CD4-positive, alpha-beta memory T cell (primary cell): ENCODE measurements at regions not wholly inside any gene's neighbourhood (a gene's known extent, or its start where the extent isn't known, plus 50 kb on each side); places are given as distances from the start of the nearest gene placed in this dataset.

Experiments
- CTCF ChIA-PET: fragments of 350-600 bp; sonication (Branson Sonifier 250); formaldehyde crosslinking; loops from one replicate; lab custom pipeline; 2021; ENCODE audit warnings: inconsistent platforms; ENCODE audit not compliant: partially characterized antibody; lab: Charles Lee
- POLR2A ChIA-PET: fragments of 350-600 bp; sonication (Branson Sonifier 250); formaldehyde crosslinking; loops from one replicate; lab custom pipeline; 2021; ENCODE audit not compliant: partially characterized antibody; lab: Charles Lee
- DNase-seq, 5 donors: peaks; one replicate each; pipeline versions ENCODE4 v3.0.0 to v3.0.0-alpha.2; 2020 to 2022; ENCODE audit warnings: mixed read lengths in 1 of 5
- H3K27ac ChIP-seq: one replicate; pipeline ENCODE4 v1.7.0; 2013; ENCODE audit warnings: low read depth, low read length
- H3K27me3 ChIP-seq: 2 replicates; pipeline ENCODE4 v1.7.0; 2013; ENCODE audit warnings: mild to moderate bottlenecking, low read length, moderate library complexity; ENCODE audit not compliant: insufficient read depth
- H3K36me3 ChIP-seq: 2 replicates; pipeline ENCODE4 v1.7.0; 2013; ENCODE audit warnings: mild to moderate bottlenecking, low read length, moderate library complexity; ENCODE audit not compliant: insufficient read depth
- H3K4me1 ChIP-seq: 2 replicates; pipeline ENCODE4 v1.7.0; 2013; ENCODE audit warnings: mild to moderate bottlenecking, low read length, moderate library complexity; ENCODE audit not compliant: insufficient read depth
- H3K4me3 ChIP-seq, 2 donors: one replicate each; pipeline ENCODE4 v1.7.0; 2013; ENCODE audit warnings: low read length in 2 of 2, mild to moderate bottlenecking in 1 of 2
- H3K9me3 ChIP-seq, 2 donors: one replicate each; pipeline ENCODE4 v1.7.0; 2013; ENCODE audit warnings: low read length in 2 of 2, control low read depth in 1 of 2; ENCODE audit not compliant: control insufficient read depth in 1 of 2
- H3K27ac Mint-ChIP-seq, 7 donors: one replicate each; pipeline ENCODE4 v1.8.0; 2020 to 2021; ENCODE audit warnings: mixed read lengths in 7 of 7, mild to moderate bottlenecking in 6 of 7, inconsistent platforms in 3 of 7, moderate library complexity in 3 of 7
- H3K27me3 Mint-ChIP-seq, 2 donors: one replicate each; pipeline ENCODE4 v1.8.0; 2020 to 2021; ENCODE audit warnings: mixed read lengths in 2 of 2
- H3K36me3 Mint-ChIP-seq, 2 donors: one replicate each; pipeline ENCODE4 v1.8.0; 2020 to 2021; ENCODE audit warnings: mixed read lengths in 2 of 2, inconsistent platforms in 1 of 2, mild to moderate bottlenecking in 1 of 2
- H3K4me1 Mint-ChIP-seq, 4 donors: one replicate each; pipeline ENCODE4 v1.8.0; 2020 to 2021; ENCODE audit warnings: mixed read lengths in 4 of 4, mild to moderate bottlenecking in 1 of 4
- H3K4me3 Mint-ChIP-seq, 8 donors: one replicate each; pipeline ENCODE4 v1.8.0; 2020 to 2021; ENCODE audit warnings: mixed read lengths in 8 of 8, mild to moderate bottlenecking in 7 of 8, moderate library complexity in 6 of 8, inconsistent platforms in 3 of 8
- H3K9me3 Mint-ChIP-seq, 8 donors: one replicate each; pipeline ENCODE4 v1.8.0; 2020 to 2021; ENCODE audit warnings: mixed read lengths in 8 of 8, mild to moderate bottlenecking in 5 of 8, inconsistent platforms in 3 of 8, moderate library complexity in 1 of 8
- intact Hi-C: fragments of 100-400 bp; cut with micrococcal nuclease; formaldehyde crosslinking; loops from one replicate; pipeline ENCODE4 v1.15.1; 2023

DNA sequence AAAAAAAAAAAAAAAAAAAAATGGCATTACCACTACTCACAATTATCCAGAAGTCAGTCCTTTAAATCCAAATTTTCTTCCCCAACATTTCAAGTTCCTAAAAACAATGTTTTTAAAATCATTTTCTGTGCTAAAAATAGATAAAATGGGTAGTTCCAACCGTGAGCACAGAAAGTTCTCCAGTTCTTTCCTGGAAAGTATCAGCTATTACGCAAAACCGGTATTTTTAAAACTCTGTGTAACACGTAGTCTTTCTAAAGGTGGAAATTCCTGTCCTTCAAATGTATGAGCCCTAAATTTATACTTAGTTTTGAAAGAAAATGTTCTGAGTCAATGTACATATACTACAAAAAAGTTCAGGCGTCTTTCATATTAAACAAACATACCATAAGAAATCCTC lies 83.5 kb upstream of the SCAF8 start:
- no peak for DNase-seq
- Mint-ChIP-seq H3K27me3 (no peaks in the 10 kb centered on the region), H3K4me3 (no peak overlapping the region), H3K27ac (no peak overlapping the region), H3K4me1 (peaks cover 0 to 2% (median 0%) of the 10 kb centered on the region in 4 donors), H3K36me3 (no peaks in the 10 kb centered on the region), H3K9me3 (no peaks in the 10 kb centered on the region)
- Histone ChIP-seq H3K27me3 (no peaks in the 10 kb centered on the region), H3K9me3 (no peaks in the 10 kb centered on the region), H3K4me1 (no peaks in the 10 kb centered on the region), H3K27ac (no peak overlapping the region), H3K36me3 (no peaks in the 10 kb centered on the region), H3K4me3 (no peak overlapping the region)
- ChIA-PET CTCF (interaction anchor here (0.8 kb wide), 1 partner anchor 19 kb away, joined by 4 read pairs; no protein-coding TSS in a partner anchor), POLR2A (no interaction called here)
- intact Hi-C loops: no loop called here

- Mint-ChIP-seq H3K4me1 (peaks cover 0 to 2% (median 0%) of the 10 kb centered on the region in 4 donors), H3K27me3 (no peaks in the 10 kb centered on the region), H3K4me3 (no peak overlapping the region), H3K27ac (no peak overlapping the region), H3K9me3 (no peaks in the 10 kb centered on the region), H3K36me3 (no peaks in the 10 kb centered on the region)
- intact Hi-C loops: no loop called here
- no peak overlapping the region for H3K27ac ChIP-seq
- ChIA-PET CTCF (interaction anchor here (0.8 kb wide), 1 partner anchor 20 kb away, joined by 4 read pairs; no protein-coding TSS in a partner anchor), POLR2A (no interaction called here)
- H3K4me3 ChIP-seq: no peak overlapping the region
- no peaks in the 10 kb centered on the region for H3K36me3 ChIP-seq
- H3K4me1 ChIP-seq: no peaks in the 10 kb centered on the region
- DNase-seq: no peak
- H3K27me3 ChIP-seq: no peaks in the 10 kb centered on the region
- H3K9me3 ChIP-seq: no peaks in the 10 kb centered on the region
Measured at GRCh38 chr6:154650351-154650750, 82.9 kb upstream of the SCAF8 start.

DNA sequence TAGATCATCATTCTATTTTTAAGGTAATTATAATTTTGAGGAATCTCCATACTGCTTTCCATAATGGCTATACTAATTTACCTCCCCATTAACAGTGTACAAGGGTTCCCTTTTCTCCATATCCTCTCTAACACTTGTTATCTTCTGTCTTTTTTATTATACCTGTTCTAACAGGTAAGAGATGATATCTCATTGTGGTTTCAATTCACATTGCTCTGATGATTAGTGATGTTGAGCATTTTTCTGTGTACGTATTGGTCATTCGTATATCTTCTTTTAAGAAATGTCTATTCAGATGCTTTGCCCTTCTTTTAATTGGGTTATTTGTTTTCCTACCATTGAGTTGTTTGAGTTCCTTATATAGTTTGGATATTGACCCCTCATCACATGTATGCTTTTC lies 81.6 kb upstream of the SCAF8 start:
- H3K4me1 Mint-ChIP-seq: peaks cover 0 to 2% (median 0%) of the 10 kb centered on the region in 4 donors
- DNase-seq: no peak
- H3K9me3 Mint-ChIP-seq: no peaks in the 10 kb centered on the region
- ChIA-PET POLR2A (no interaction called here), CTCF (no interaction called here)
- Histone ChIP-seq H3K4me3 (no peak overlapping the region), H3K27me3 (no peaks in the 10 kb centered on the region), H3K9me3 (no peaks in the 10 kb centered on the region), H3K4me1 (no peaks in the 10 kb centered on the region), H3K36me3 (no peaks in the 10 kb centered on the region), H3K27ac (no peak overlapping the region)
- no peaks in the 10 kb centered on the region for H3K27me3 Mint-ChIP-seq
- no peaks in the 10 kb centered on the region for H3K36me3 Mint-ChIP-seq
- intact Hi-C loops: no loop called here
- no peak overlapping the region for H3K27ac Mint-ChIP-seq
- H3K4me3 Mint-ChIP-seq: no peak overlapping the region

DNA sequence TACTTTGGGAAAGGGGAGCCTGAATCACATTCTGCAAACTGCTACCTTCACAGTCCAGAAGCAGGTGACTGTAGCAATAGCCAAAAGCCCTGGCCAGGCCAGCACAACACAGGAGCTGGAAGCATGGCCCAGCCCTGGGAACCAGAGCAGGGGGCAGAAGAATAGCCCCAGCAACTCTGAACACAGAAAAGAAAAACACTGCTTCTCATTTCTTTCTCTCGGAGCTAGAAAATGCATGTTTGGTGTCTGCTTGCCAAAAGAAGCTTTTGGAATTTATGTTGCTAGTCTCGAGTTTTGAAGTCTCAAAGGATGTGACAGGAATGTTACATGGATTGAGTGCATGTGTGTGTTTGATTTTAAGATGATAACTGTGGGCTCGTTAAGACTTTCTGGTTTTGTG lies 79.8 kb upstream of the SCAF8 start:
- no peak for DNase-seq
- H3K4me1 Mint-ChIP-seq: peaks cover 0 to 2% (median 0%) of the 10 kb centered on the region in 4 donors
- H3K4me1 ChIP-seq: no peaks in the 10 kb centered on the region
- H3K27me3 Mint-ChIP-seq: peaks cover 0 to 1% of the 10 kb centered on the region in 2 donors
- H3K27ac ChIP-seq: no peak overlapping the region
- CTCF ChIA-PET: no interaction called here
- no peaks in the 10 kb centered on the region for H3K9me3 Mint-ChIP-seq
- no peak overlapping the region for H3K4me3 Mint-ChIP-seq
- POLR2A ChIA-PET: no interaction called here
- H3K36me3 ChIP-seq: no peaks in the 10 kb centered on the region
- no peaks in the 10 kb centered on the region for H3K9me3 ChIP-seq
- intact Hi-C loops: no loop called here
- H3K36me3 Mint-ChIP-seq: no peaks in the 10 kb centered on the region
- H3K27ac Mint-ChIP-seq: no peak overlapping the region
- H3K4me3 ChIP-seq: no peak overlapping the region
- H3K27me3 ChIP-seq: no peaks in the 10 kb centered on the region

GRCh38 chr6:154653853-154654252 lies 79.4 kb upstream of the SCAF8 start:
- intact Hi-C loops: no loop called here
- no peaks in the 10 kb centered on the region for H3K4me1 ChIP-seq
- H3K27me3 Mint-ChIP-seq: peaks cover 0 to 1% of the 10 kb centered on the region in 2 donors
- no peaks in the 10 kb centered on the region for H3K9me3 ChIP-seq
- H3K27ac Mint-ChIP-seq: no peak overlapping the region
- no peak overlapping the region for H3K4me3 ChIP-seq
- no peaks in the 10 kb centered on the region for H3K36me3 ChIP-seq
- no peak overlapping the region for H3K27ac ChIP-seq
- POLR2A ChIA-PET: no interaction called here
- H3K9me3 Mint-ChIP-seq: no peaks in the 10 kb centered on the region
- CTCF ChIA-PET: no interaction called here
- no peak for DNase-seq
- H3K36me3 Mint-ChIP-seq: no peaks in the 10 kb centered on the region
- H3K4me3 Mint-ChIP-seq: no peak overlapping the region
- peaks cover 0 to 2% (median 0%) of the 10 kb centered on the region in 4 donors for H3K4me1 Mint-ChIP-seq
- no peaks in the 10 kb centered on the region for H3K27me3 ChIP-seq

DNA sequence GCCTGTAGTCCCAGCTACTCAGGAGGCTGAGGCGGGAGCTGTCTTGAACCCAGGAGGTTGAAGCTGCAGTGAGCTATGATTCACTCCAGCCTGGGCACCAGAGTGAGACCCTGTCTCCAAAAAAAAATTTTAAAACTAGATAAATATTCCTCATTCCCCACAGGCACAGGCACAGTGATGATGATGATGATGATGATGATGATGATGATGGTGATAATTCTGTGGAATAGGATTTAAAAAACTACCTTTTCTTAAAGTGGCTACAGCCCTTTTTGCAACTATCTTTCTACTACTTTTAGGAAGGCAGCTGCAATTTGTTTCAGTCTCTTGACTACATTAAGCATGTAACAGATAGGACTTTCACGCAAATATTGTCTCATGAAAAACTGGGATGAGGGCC lies 76.6 kb upstream of the SCAF8 start:
- Mint-ChIP-seq H3K9me3 (no peaks in the 10 kb centered on the region), H3K4me1 (peaks cover 0 to 2% (median 0%) of the 10 kb centered on the region in 4 donors), H3K27ac (no peak overlapping the region), H3K4me3 (no peak overlapping the region), H3K27me3 (peaks cover 1 to 6% of the 10 kb centered on the region in 2 donors), H3K36me3 (no peaks in the 10 kb centered on the region)
- Histone ChIP-seq H3K36me3 (no peaks in the 10 kb centered on the region), H3K27ac (no peak overlapping the region), H3K9me3 (no peaks in the 10 kb centered on the region), H3K4me1 (no peaks in the 10 kb centered on the region), H3K27me3 (no peaks in the 10 kb centered on the region), H3K4me3 (no peak overlapping the region)
- no peak for DNase-seq
- ChIA-PET POLR2A (no interaction called here), CTCF (no interaction called here)
- intact Hi-C loops: no loop called here

DNA sequence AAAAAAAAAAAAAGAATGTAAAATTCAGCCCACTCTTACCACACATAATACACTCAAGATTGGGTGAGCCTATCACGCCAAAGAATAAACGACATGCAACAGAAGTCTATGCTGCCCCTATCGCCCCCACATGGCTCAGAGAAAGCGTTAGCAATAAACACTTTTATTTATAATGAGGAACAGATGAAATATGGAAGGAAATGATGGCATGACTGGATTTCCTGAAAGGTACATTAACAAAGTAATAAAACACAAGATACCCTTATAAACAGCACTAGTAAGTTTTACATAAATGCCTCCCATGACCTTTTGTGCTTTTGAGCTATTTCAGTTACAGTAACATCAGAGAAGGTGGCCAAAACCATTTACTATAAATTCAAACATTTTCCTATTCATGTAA lies 71.4 kb upstream of the SCAF8 start:
- DNase-seq: no peak
- no peak overlapping the region for H3K27ac Mint-ChIP-seq
- H3K4me1 Mint-ChIP-seq: no peaks in the 10 kb centered on the region
- intact Hi-C loops: no loop called here
- Histone ChIP-seq H3K27me3 (no peaks in the 10 kb centered on the region), H3K9me3 (no peaks in the 10 kb centered on the region), H3K36me3 (no peaks in the 10 kb centered on the region), H3K4me3 (no peak overlapping the region), H3K27ac (no peak overlapping the region), H3K4me1 (no peaks in the 10 kb centered on the region)
- H3K36me3 Mint-ChIP-seq: no peaks in the 10 kb centered on the region
- H3K27me3 Mint-ChIP-seq: peaks cover 5 to 6% of the 10 kb centered on the region in 2 donors
- ChIA-PET CTCF (interaction anchor here (0.9 kb wide), 1 partner anchor 14 kb away, joined by 3 read pairs; no protein-coding TSS in a partner anchor), POLR2A (no interaction called here)
- H3K9me3 Mint-ChIP-seq: peaks cover 0 to 2% (median 0%) of the 10 kb centered on the region in 8 donors
- no peak overlapping the region for H3K4me3 Mint-ChIP-seq

GRCh38 chr6:154664287-154664686 lies 68.9 kb upstream of the SCAF8 start:
- H3K27ac Mint-ChIP-seq: no peak overlapping the region
- no peaks in the 10 kb centered on the region for H3K4me1 Mint-ChIP-seq
- POLR2A ChIA-PET: no interaction called here
- no peak for DNase-seq
- H3K27me3 ChIP-seq: no peaks in the 10 kb centered on the region
- no peak overlapping the region for H3K27ac ChIP-seq
- no peak overlapping the region for H3K4me3 ChIP-seq
- intact Hi-C loops: no loop called here
- H3K27me3 Mint-ChIP-seq: peaks cover 4 to 6% of the 10 kb centered on the region in 2 donors
- no peaks in the 10 kb centered on the region for H3K36me3 ChIP-seq
- H3K4me1 ChIP-seq: no peaks in the 10 kb centered on the region
- peaks cover 0 to 2% (median 0%) of the 10 kb centered on the region in 8 donors for H3K9me3 Mint-ChIP-seq
- no peak overlapping the region for H3K4me3 Mint-ChIP-seq
- CTCF ChIA-PET: no interaction called here
- H3K9me3 ChIP-seq: no peaks in the 10 kb centered on the region
- H3K36me3 Mint-ChIP-seq: no peaks in the 10 kb centered on the region
